Thyroid gland (tissue), 4 donors: ENCODE measurements at regions not wholly inside any gene's neighbourhood (a gene's known extent, or its start where the extent isn't known, plus 50 kb on each side); places are given as distances from the start of the nearest gene placed in this dataset.

ENCODE experiments used
- POLR2A ChIP-seq, 2 donors: fragments of 450-650 bp; IDR thresholded peaks; one replicate each; pipeline ENCODE4 v1.6.1; 2017; ENCODE audit warnings: antibody characterized with exemption in 2 of 2, mild to moderate bottlenecking in 2 of 2, moderate library complexity in 1 of 2
- TF ChIP-seq, protein P1 (sequence below), 6 experiments: fragments of 200-600 bp in 3 of 6; fragments of 450-650 bp in 3 of 6; sonication (generic) in 3 of 6; IDR thresholded peaks; one replicate each; pipeline ENCODE4 v1.5.1; 2016 to 2019; ENCODE audit warnings: antibody characterized with exemption in 6 of 6, mild to moderate bottlenecking in 2 of 6, inconsistent platforms in 1 of 6, moderate library complexity in 1 of 6

- TF ChIP-seq, protein P1, sequence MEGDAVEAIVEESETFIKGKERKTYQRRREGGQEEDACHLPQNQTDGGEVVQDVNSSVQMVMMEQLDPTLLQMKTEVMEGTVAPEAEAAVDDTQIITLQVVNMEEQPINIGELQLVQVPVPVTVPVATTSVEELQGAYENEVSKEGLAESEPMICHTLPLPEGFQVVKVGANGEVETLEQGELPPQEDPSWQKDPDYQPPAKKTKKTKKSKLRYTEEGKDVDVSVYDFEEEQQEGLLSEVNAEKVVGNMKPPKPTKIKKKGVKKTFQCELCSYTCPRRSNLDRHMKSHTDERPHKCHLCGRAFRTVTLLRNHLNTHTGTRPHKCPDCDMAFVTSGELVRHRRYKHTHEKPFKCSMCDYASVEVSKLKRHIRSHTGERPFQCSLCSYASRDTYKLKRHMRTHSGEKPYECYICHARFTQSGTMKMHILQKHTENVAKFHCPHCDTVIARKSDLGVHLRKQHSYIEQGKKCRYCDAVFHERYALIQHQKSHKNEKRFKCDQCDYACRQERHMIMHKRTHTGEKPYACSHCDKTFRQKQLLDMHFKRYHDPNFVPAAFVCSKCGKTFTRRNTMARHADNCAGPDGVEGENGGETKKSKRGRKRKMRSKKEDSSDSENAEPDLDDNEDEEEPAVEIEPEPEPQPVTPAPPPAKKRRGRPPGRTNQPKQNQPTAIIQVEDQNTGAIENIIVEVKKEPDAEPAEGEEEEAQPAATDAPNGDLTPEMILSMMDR (IDR thresholded peaks at IDR 0.05), result peak in 3 of 6 experiments; percentile 45 to 54 (median 47)
- TF ChIP-seq POLR2A (IDR thresholded peaks at IDR 0.05), result no peak
Measured at GRCh38 chr18:75896865-75897264, 469.4 kb upstream of the SMIM21 start.
